ENCODE measurements at regions not wholly inside any gene's neighbourhood (a gene's known extent, or its start where the extent isn't known, plus 50 kb on each side); places are given as distances from the start of the nearest gene placed in this dataset.

DNA sequence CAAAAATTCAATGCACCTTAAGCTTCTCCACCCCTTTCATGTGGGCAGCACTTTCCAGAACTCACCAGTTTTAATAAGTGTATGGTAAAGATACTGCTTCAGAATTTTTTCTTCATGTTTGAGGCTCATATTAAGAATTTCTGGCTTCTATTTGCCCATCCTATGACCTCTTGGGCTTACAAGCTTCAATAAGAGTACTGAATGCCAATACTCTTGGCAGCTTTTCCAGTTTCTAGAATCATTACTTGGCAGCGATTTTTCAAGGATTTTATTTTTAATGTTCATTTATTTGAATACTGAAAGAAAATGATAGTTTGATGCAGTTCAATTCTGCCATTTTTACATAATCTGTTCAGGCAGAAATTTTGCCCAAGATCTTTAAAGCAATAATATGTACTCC, 242.1 kb upstream of the KCND2 start:
- no peak overlapping the region for H3K4me3 ChIP-seq (ENCODE audit: low read depth, low read length)
- no peak for TF ChIP-seq CTCF (IDR thresholded peaks at IDR 0.05; ENCODE audit: insufficient read depth, low read length)
- DNase-seq (ENCODE audit: low read depth), result peak; percentile 56

DNA sequence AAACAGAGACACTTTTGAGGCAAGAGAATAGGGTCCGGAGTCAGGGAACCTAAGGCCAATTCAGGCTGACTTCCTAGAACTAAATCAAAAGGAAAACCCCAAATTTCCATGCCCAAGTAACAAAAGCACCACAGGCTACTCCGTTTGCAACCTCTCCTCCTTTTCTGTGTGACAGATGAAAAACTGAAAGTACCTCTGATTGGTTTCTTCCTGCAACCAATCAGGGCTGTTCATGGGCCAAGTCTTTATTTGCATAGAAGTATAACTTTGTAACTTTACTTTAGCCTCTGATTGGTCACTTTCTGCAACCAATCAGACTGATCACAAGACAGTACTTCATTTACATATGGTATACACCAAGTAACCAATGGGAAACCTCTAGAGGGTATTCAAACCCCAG, 239.9 kb upstream of the KCND2 start:
- no peak overlapping the region for H3K4me3 ChIP-seq (ENCODE audit: low read depth, low read length)
- no peak for TF ChIP-seq CTCF (IDR thresholded peaks at IDR 0.05; ENCODE audit: insufficient read depth, low read length)
- peak; percentile 24 for DNase-seq (ENCODE audit: low read depth)

- no peak for DNase-seq (ENCODE audit: low read depth)
- H3K4me3 ChIP-seq (ENCODE audit: low read depth, low read length), result no peak overlapping the region
- no peak for TF ChIP-seq CTCF (IDR thresholded peaks at IDR 0.05; ENCODE audit: insufficient read depth, low read length)
These were observed 233.8 kb upstream of the KCND2 start for GRCh38 chr7:120039138-120039537.

DNA sequence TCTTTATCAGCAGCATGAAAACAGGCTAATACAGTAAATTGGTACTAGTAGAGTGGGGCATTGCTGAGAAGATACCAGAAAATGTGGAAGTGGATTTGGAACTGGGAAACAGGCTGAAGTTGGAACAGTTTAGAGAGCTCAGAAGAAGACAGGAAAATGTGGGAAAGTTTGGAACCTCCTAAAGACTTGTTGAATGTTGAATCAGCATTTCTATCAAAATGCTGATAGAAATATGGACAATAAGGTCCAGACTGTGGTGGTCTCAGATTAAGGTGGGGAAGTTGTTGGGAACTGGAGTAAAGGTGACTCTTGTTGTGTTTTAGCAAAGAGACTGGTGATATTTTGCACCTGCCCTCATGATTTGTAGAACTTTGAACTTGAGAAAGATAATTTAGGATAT, 231.2 kb upstream of the KCND2 start:
- no peak for DNase-seq (ENCODE audit: low read depth)
- H3K4me3 ChIP-seq (ENCODE audit: low read depth, low read length), result no peak overlapping the region
- no peak for TF ChIP-seq CTCF (IDR thresholded peaks at IDR 0.05; ENCODE audit: insufficient read depth, low read length)

DNA sequence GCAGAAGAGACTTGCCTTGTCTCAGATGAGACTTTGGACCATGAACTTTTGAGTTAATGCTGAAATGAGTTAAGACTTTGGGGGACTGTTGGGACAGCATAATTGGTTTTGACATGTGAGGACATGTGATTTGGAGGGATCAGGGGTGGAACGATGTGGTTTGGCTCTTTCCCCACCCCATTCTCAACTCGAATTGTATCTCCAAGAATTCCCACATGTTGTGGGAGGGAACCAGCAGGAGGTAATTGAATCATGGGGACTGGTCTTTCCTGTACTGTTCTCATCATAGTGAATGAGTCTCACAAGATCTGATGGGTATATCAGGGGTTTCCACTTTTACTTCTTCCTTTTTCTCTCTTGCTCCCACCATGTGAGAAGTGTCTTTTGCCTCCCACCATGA, 229.7 kb upstream of the KCND2 start:
- DNase-seq (ENCODE audit: low read depth), result no peak
- H3K4me3 ChIP-seq (ENCODE audit: low read depth, low read length), result no peak overlapping the region
- no peak for TF ChIP-seq CTCF (IDR thresholded peaks at IDR 0.05; ENCODE audit: insufficient read depth, low read length)

- H3K4me3 ChIP-seq (ENCODE audit: low read depth, low read length), result no peak overlapping the region
- peak; percentile 100 for DNase-seq (ENCODE audit: low read depth)
- no peak for TF ChIP-seq CTCF (IDR thresholded peaks at IDR 0.05; ENCODE audit: insufficient read depth, low read length)
These were observed 220.0 kb upstream of the KCND2 start for GRCh38 chr7:120052884-120053382.

GRCh38 chr7:120053390-120053961, 219.5 kb upstream of the KCND2 start:
- peak; percentile 96 for DNase-seq (ENCODE audit: low read depth)
- TF ChIP-seq CTCF (IDR thresholded peaks at IDR 0.05; ENCODE audit: insufficient read depth, low read length), result no peak
- H3K4me3 ChIP-seq (ENCODE audit: low read depth, low read length), result no peak overlapping the region

Measured in fibroblast of the aortic adventitia (primary cell).